ENCODE measurements at regions not wholly inside any gene's neighbourhood (a gene's known extent, or its start where the extent isn't known, plus 50 kb on each side); places are given as distances from the start of the nearest gene placed in this dataset.

DNA sequence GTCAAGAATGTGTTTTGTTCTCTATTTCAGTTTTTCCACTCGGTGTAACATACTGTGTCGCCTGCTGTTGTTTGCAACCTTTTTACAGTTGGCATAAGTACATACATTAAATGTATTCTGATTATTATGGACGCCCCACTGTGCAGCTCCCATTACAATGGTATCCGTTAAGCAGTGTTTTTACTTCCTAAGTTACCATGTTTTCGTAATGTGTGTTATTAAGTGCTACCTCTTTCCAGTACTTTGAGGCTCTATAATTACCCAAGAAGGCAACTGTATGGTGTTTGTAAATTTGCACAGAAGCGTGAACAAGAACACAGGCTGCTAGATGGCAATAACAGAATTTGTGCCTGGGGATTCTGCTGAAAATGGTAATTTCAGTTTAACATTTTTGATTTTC, 568.0 kb upstream of the MARCKS start:
- TF ChIP-seq, protein P1, sequence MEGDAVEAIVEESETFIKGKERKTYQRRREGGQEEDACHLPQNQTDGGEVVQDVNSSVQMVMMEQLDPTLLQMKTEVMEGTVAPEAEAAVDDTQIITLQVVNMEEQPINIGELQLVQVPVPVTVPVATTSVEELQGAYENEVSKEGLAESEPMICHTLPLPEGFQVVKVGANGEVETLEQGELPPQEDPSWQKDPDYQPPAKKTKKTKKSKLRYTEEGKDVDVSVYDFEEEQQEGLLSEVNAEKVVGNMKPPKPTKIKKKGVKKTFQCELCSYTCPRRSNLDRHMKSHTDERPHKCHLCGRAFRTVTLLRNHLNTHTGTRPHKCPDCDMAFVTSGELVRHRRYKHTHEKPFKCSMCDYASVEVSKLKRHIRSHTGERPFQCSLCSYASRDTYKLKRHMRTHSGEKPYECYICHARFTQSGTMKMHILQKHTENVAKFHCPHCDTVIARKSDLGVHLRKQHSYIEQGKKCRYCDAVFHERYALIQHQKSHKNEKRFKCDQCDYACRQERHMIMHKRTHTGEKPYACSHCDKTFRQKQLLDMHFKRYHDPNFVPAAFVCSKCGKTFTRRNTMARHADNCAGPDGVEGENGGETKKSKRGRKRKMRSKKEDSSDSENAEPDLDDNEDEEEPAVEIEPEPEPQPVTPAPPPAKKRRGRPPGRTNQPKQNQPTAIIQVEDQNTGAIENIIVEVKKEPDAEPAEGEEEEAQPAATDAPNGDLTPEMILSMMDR (IDR thresholded peaks at IDR 0.05; ENCODE audit: insufficient read depth, low read length) = no peak
- no peak for TF ChIP-seq POLR2AphosphoS5 (IDR thresholded peaks at IDR 0.05; ENCODE audit: low read depth)
- TF ChIP-seq, protein P2, sequence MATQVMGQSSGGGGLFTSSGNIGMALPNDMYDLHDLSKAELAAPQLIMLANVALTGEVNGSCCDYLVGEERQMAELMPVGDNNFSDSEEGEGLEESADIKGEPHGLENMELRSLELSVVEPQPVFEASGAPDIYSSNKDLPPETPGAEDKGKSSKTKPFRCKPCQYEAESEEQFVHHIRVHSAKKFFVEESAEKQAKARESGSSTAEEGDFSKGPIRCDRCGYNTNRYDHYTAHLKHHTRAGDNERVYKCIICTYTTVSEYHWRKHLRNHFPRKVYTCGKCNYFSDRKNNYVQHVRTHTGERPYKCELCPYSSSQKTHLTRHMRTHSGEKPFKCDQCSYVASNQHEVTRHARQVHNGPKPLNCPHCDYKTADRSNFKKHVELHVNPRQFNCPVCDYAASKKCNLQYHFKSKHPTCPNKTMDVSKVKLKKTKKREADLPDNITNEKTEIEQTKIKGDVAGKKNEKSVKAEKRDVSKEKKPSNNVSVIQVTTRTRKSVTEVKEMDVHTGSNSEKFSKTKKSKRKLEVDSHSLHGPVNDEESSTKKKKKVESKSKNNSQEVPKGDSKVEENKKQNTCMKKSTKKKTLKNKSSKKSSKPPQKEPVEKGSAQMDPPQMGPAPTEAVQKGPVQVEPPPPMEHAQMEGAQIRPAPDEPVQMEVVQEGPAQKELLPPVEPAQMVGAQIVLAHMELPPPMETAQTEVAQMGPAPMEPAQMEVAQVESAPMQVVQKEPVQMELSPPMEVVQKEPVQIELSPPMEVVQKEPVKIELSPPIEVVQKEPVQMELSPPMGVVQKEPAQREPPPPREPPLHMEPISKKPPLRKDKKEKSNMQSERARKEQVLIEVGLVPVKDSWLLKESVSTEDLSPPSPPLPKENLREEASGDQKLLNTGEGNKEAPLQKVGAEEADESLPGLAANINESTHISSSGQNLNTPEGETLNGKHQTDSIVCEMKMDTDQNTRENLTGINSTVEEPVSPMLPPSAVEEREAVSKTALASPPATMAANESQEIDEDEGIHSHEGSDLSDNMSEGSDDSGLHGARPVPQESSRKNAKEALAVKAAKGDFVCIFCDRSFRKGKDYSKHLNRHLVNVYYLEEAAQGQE (IDR thresholded peaks at IDR 0.05; ENCODE audit: insufficient replicate concordance, low read depth) = no peak
